GM23338 (cell line): ENCODE measurements at regions not wholly inside any gene's neighbourhood (a gene's known extent, or its start where the extent isn't known, plus 50 kb on each side); places are given as distances from the start of the nearest gene placed in this dataset.

Experiments used
- ATAC-seq: fragments of 200-7000 bp; cut with Tn5 transposase; 3 replicates; pipeline ENCODE4 v1.9.1; 2020
- DNase-seq: peaks from one replicate; pipeline ENCODE4 v3.0.0-alpha.2; 2015; ENCODE audit warnings: low spot score
- H2AFZ ChIP-seq: fragments of 200-600 bp; sonication (generic); 2 replicates; pipeline ENCODE4 v1.8.0; 2016; ENCODE audit warnings: antibody characterized with exemption, mild to moderate bottlenecking, moderate library complexity
- H3F3A ChIP-seq: fragments of 200-600 bp; sonication (generic); replicated peaks from 2 replicates; pipeline ENCODE4 v1.8.0; 2017; ENCODE audit warnings: antibody characterized with exemption, mixed run types, low read depth
- H3K27ac ChIP-seq: fragments of 200-600 bp; sonication (generic); 2 replicates; pipeline ENCODE4 v1.6.1; 2016; ENCODE audit warnings: low read depth
- H3K27me3 ChIP-seq: fragments of 200-600 bp; sonication (generic); 2 replicates; pipeline ENCODE4 v1.8.0; 2016; ENCODE audit warnings: mild to moderate bottlenecking, mixed run types, moderate library complexity; ENCODE audit not compliant: insufficient read depth
- H3K36me3 ChIP-seq: fragments of 200-600 bp; sonication (generic); 2 replicates; pipeline ENCODE4 v1.8.0; 2016; ENCODE audit warnings: mild to moderate bottlenecking; ENCODE audit not compliant: insufficient read depth
- H3K4me1 ChIP-seq: fragments of 200-600 bp; sonication (generic); 2 replicates; pipeline ENCODE4 v1.8.0; 2016; ENCODE audit warnings: mild to moderate bottlenecking, moderate library complexity; ENCODE audit not compliant: insufficient read depth
- H3K4me2 ChIP-seq: fragments of 200-600 bp; sonication (generic); 2 replicates; pipeline ENCODE4 v1.7.1; 2017; ENCODE audit warnings: mixed run types
- H3K4me3 ChIP-seq: fragments of 200-600 bp; sonication (generic); 2 replicates; pipeline ENCODE4 v1.6.1; 2016; ENCODE audit warnings: mixed run types
- H3K79me2 ChIP-seq: fragments of 200-600 bp; sonication (generic); replicated peaks from 2 replicates; pipeline ENCODE4 v1.8.0; 2017; ENCODE audit warnings: mild to moderate bottlenecking; ENCODE audit not compliant: insufficient read depth
- H3K9me2 ChIP-seq: fragments of 200-600 bp; sonication (generic); 2 replicates; pipeline ENCODE4 v1.8.0; 2017; ENCODE audit not compliant: insufficient read depth
- H4K20me1 ChIP-seq: fragments of 200-600 bp; sonication (generic); replicated peaks from 2 replicates; pipeline ENCODE4 v1.8.0; 2017; ENCODE audit warnings: mild to moderate bottlenecking; ENCODE audit not compliant: insufficient read depth
- H3K27ac Mint-ChIP-seq: 2 replicates; pipeline ENCODE4 v1.8.0; 2020; ENCODE audit warnings: inconsistent platforms, mild to moderate bottlenecking, moderate library complexity, mixed read lengths
- H3K27me3 Mint-ChIP-seq: 3 replicates; pipeline ENCODE4 v1.8.0; 2022; ENCODE audit warnings: low read depth, mild to moderate bottlenecking, moderate library complexity, mixed read lengths, inconsistent platforms; ENCODE audit not compliant: insufficient read depth, poor library complexity
- H3K36me3 Mint-ChIP-seq: 3 replicates; pipeline ENCODE4 v1.8.0; 2021; ENCODE audit warnings: low read depth, mild to moderate bottlenecking, inconsistent platforms, moderate library complexity, mixed read lengths
- H3K4me1 Mint-ChIP-seq: 3 replicates; pipeline ENCODE4 v1.8.0; 2020; ENCODE audit warnings: mild to moderate bottlenecking, inconsistent platforms, mixed read lengths
- H3K4me3 Mint-ChIP-seq: 3 replicates; pipeline ENCODE4 v1.8.0; 2021; ENCODE audit warnings: moderate library complexity, mild to moderate bottlenecking, inconsistent platforms, mixed read lengths
- H3K9me3 Mint-ChIP-seq: 3 replicates; pipeline ENCODE4 v1.8.0; 2020; ENCODE audit warnings: moderate library complexity, mild to moderate bottlenecking, inconsistent platforms, mixed read lengths
- CREB1 ChIP-seq: fragments of 250-450 bp; sonication (Bioruptor Pico); IDR thresholded peaks from 2 replicates; pipeline ENCODE4 v1.5.0; 2020; ENCODE audit warnings: low read depth, mild to moderate bottlenecking, moderate library complexity
- EZH2 ChIP-seq: fragments of 200-600 bp; sonication (generic); IDR thresholded peaks from one replicate; pipeline ENCODE4 v1.8.0; 2017; ENCODE audit warnings: antibody characterized with exemption, mild to moderate bottlenecking, low read depth; ENCODE audit not compliant: unreplicated experiment
- EZH2phosphoT487 ChIP-seq: fragments of 200-600 bp; sonication (generic); IDR thresholded peaks from one replicate; pipeline ENCODE4 v1.8.1; 2018; ENCODE audit warnings: antibody characterized with exemption; ENCODE audit not compliant: unreplicated experiment
- NANOG ChIP-seq: IDR thresholded peaks from 2 replicates; pipeline ENCODE4 v1.6.1; 2016; ENCODE audit warnings: antibody characterized with exemption, borderline replicate concordance
- STAT1 ChIP-seq: IDR thresholded peaks from one replicate; pipeline ENCODE4 v1.6.1; 2016; ENCODE audit warnings: antibody characterized with exemption; ENCODE audit not compliant: unreplicated experiment
- ZNF114 ChIP-seq: fragments of 250-450 bp; sonication (Bioruptor Pico); IDR thresholded peaks from 2 replicates; pipeline ENCODE4 v1.5.0; 2020; ENCODE audit warnings: mild to moderate bottlenecking, moderate library complexity
- TF ChIP-seq, protein P1 (sequence below), 2 experiments: fragments of 200-600 bp in 1 of 2; sonication (generic) in 1 of 2; conservative IDR thresholded peaks; 2 replicates each; pipeline versions ENCODE4 v1.5.1 to v1.6.1; 2016 to 2017; ENCODE audit warnings: antibody characterized with exemption in 2 of 2, low read depth in 2 of 2, mild to moderate bottlenecking in 2 of 2, moderate library complexity in 1 of 2
- TF ChIP-seq, protein P2 (sequence below): IDR thresholded peaks from one replicate; pipeline ENCODE4 v1.6.1; 2018; ENCODE audit warnings: antibody characterized with exemption; ENCODE audit not compliant: unreplicated experiment

DNA sequence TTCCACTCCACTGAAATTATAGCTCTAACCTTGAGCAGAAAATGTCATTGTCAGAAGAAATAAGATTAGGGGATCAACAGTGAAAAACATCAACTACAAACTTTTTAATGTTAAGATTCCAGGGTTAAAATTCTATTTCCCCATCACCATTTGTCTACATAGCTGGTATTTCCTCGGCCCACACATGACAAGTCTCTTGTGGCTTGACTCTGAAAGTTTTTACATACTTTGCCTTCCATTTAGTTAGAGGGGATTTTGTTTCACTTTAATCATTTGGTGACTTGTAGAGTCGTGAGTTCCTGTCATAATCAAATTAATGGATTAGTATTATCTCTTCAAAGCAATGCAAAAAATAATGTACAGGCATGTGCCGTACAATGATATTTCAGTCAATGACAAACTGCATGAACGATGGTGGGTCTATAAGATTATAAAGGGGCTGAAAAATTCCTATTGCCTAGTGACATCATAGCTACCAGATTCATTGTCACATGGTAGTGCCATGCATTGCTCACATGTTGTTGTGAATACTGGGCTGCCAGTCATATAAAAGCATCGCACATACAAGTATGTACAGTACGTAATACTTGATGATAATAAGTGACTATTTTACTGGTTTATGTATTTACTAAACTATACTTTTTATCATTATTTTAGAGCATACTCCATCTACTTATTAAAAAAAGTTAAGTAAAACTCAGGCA is 72.0 kb downstream of the ING2 start (continued):
- TF ChIP-seq, protein P1, sequence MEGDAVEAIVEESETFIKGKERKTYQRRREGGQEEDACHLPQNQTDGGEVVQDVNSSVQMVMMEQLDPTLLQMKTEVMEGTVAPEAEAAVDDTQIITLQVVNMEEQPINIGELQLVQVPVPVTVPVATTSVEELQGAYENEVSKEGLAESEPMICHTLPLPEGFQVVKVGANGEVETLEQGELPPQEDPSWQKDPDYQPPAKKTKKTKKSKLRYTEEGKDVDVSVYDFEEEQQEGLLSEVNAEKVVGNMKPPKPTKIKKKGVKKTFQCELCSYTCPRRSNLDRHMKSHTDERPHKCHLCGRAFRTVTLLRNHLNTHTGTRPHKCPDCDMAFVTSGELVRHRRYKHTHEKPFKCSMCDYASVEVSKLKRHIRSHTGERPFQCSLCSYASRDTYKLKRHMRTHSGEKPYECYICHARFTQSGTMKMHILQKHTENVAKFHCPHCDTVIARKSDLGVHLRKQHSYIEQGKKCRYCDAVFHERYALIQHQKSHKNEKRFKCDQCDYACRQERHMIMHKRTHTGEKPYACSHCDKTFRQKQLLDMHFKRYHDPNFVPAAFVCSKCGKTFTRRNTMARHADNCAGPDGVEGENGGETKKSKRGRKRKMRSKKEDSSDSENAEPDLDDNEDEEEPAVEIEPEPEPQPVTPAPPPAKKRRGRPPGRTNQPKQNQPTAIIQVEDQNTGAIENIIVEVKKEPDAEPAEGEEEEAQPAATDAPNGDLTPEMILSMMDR (conservative IDR thresholded peaks at IDR 0.05; ENCODE audit: low read depth in 2 of 2): no peak
- TF ChIP-seq EZH2 (no peak), ZNF114 (no peak), NANOG (no peak), EZH2phosphoT487 (no peak)

DNA sequence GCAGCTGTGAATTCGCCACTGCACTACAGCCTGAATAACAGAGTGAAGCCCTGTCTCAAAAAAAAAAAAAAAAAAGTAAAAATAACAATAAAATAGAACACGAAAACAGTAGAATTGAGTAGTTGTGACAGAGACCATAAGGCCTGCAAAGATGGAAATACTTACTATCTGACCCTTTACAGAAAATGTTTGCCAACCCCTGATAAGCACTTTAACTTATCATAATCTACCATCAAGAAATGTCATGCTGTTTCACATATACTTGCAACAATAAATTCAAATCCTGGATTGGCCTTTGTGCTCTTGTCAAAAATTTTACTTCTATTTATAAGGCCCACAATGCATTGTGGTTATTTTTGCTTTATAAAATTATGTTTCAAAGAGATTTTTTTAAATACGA is 75.5 kb downstream of the ING2 start:
- DNase-seq (no peak), ATAC-seq (no peak)
- Mint-ChIP-seq H3K27me3 (no peaks in the 10 kb centered on the region), H3K9me3 (peaks cover 11% of the 10 kb centered on the region; the same call in 2 of the 3 replicates), H3K27ac (no peak overlapping the region), H3K4me1 (no peaks in the 10 kb centered on the region), H3K4me3 (no peak overlapping the region), H3K36me3 (no peaks in the 10 kb centered on the region)
- TF ChIP-seq STAT1: no peak
- Histone ChIP-seq H4K20me1 (no peaks in the 10 kb centered on the region), H2AFZ (no peak overlapping the region), H3K4me2 (no peak overlapping the region), H3K79me2 (no peaks in the 10 kb centered on the region), H3K27ac (no peak overlapping the region), H3K36me3 (no peaks in the 10 kb centered on the region), H3K4me3 (no peak overlapping the region), H3K27me3 (no peaks in the 10 kb centered on the region), H3K4me1 (no peaks in the 10 kb centered on the region), H3K9me2 (no peaks in the 10 kb centered on the region), H3F3A (no peaks in the 10 kb centered on the region)

DNA sequence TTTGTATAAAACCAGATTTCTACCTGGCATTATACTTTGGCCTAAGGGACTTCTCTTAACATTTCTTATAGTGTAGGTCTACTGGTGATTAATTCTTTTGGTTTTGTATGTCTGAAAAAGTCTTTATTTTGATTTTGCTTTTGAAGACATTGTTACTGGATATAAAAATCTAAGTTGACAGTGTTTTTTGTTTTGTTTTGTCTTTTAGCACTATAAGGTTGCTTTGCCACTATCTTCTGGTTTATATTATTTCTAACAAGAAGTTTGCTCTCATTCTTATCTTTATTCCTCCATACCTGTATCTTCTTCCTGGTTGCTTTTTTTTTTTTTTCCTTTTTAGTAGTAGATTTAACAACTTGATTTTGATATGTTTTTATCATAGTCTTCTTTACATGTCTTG is 76.0 kb downstream of the ING2 start:
- Mint-ChIP-seq H3K9me3 (peaks cover 11% of the 10 kb centered on the region; the same call in 2 of the 3 replicates), H3K4me1 (no peaks in the 10 kb centered on the region), H3K4me3 (no peak overlapping the region), H3K36me3 (no peaks in the 10 kb centered on the region), H3K27me3 (no peaks in the 10 kb centered on the region), H3K27ac (no peak overlapping the region)
- no peak overlapping the region for H2AFZ ChIP-seq
- no peak overlapping the region for H3K4me3 ChIP-seq
- H3K79me2 ChIP-seq: no peaks in the 10 kb centered on the region
- no peaks in the 10 kb centered on the region for H4K20me1 ChIP-seq
- no peaks in the 10 kb centered on the region for H3K27me3 ChIP-seq
- no peak for DNase-seq
- H3K27ac ChIP-seq: no peak overlapping the region
- H3K4me1 ChIP-seq: no peaks in the 10 kb centered on the region
- no peaks in the 10 kb centered on the region for H3F3A ChIP-seq
- no peaks in the 10 kb centered on the region for H3K9me2 ChIP-seq
- no peak overlapping the region for H3K4me2 ChIP-seq
- no peak for ATAC-seq
- H3K36me3 ChIP-seq: no peaks in the 10 kb centered on the region
- no peak for TF ChIP-seq STAT1
- no peak for TF ChIP-seq ZNF114
- TF ChIP-seq CREB1 (CRISPR knock-in tag): no peak
- no peak for TF ChIP-seq EZH2phosphoT487
- TF ChIP-seq, protein P2, sequence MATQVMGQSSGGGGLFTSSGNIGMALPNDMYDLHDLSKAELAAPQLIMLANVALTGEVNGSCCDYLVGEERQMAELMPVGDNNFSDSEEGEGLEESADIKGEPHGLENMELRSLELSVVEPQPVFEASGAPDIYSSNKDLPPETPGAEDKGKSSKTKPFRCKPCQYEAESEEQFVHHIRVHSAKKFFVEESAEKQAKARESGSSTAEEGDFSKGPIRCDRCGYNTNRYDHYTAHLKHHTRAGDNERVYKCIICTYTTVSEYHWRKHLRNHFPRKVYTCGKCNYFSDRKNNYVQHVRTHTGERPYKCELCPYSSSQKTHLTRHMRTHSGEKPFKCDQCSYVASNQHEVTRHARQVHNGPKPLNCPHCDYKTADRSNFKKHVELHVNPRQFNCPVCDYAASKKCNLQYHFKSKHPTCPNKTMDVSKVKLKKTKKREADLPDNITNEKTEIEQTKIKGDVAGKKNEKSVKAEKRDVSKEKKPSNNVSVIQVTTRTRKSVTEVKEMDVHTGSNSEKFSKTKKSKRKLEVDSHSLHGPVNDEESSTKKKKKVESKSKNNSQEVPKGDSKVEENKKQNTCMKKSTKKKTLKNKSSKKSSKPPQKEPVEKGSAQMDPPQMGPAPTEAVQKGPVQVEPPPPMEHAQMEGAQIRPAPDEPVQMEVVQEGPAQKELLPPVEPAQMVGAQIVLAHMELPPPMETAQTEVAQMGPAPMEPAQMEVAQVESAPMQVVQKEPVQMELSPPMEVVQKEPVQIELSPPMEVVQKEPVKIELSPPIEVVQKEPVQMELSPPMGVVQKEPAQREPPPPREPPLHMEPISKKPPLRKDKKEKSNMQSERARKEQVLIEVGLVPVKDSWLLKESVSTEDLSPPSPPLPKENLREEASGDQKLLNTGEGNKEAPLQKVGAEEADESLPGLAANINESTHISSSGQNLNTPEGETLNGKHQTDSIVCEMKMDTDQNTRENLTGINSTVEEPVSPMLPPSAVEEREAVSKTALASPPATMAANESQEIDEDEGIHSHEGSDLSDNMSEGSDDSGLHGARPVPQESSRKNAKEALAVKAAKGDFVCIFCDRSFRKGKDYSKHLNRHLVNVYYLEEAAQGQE: no peak
